WI38 (cell line): ENCODE measurements at regions not wholly inside any gene's neighbourhood (a gene's known extent, or its start where the extent isn't known, plus 50 kb on each side); places are given as distances from the start of the nearest gene placed in this dataset.

Experiments used
- H3K4me3 ChIP-seq: 2 replicates; pipeline ENCODE4 v1.5.1; 2011; ENCODE audit warnings: low read depth, mild to moderate bottlenecking, control low read depth, low read length
- CTCF ChIP-seq: IDR thresholded peaks from 2 replicates; pipeline ENCODE4 v1.5.1; 2012; ENCODE audit warnings: low read depth, mild to moderate bottlenecking, control low read depth, low read length

GRCh38 chr9:71322311-71322710, 200.9 kb upstream of the TRPM3 start:
- H3K4me3 ChIP-seq, result no peak overlapping the region
- no peak for TF ChIP-seq CTCF

- H3K4me3 ChIP-seq, result no peak overlapping the region
- TF ChIP-seq CTCF, result no peak
These were observed 187.0 kb upstream of the TRPM3 start for GRCh38 chr9:71308454-71308853.

GRCh38 chr9:71306134-71306533, 184.7 kb upstream of the TRPM3 start:
- H3K4me3 ChIP-seq, result no peak overlapping the region
- TF ChIP-seq CTCF, result no peak

GRCh38 chr9:71303351-71303750, 181.9 kb upstream of the TRPM3 start:
- no peak for TF ChIP-seq CTCF

GRCh38 chr9:71302776-71303175, 181.4 kb upstream of the TRPM3 start:
- H3K4me3 ChIP-seq, result no peak overlapping the region
- no peak for TF ChIP-seq CTCF

More at GRCh38 chr9:71303351-71303750, 181.9 kb upstream of the TRPM3 start:
- H3K4me3 ChIP-seq, result no peak overlapping the region

GRCh38 chr9:71295928-71296327, 174.5 kb upstream of the TRPM3 start:
- TF ChIP-seq CTCF, result no peak
- no peak overlapping the region for H3K4me3 ChIP-seq

- no peak for TF ChIP-seq CTCF
These were observed 164.7 kb upstream of the TRPM3 start for GRCh38 chr9:71286146-71286545.

More at GRCh38 chr9:71286146-71286545, 164.7 kb upstream of the TRPM3 start:
- H3K4me3 ChIP-seq, result no peak overlapping the region
